MM.1S (cell line): ENCODE measurements at regions not wholly inside any gene's neighbourhood (a gene's known extent, or its start where the extent isn't known, plus 50 kb on each side); places are given as distances from the start of the nearest gene placed in this dataset.

ENCODE experiments used
- DNase-seq: peaks from one replicate; pipeline ENCODE4 v3.0.0-alpha.2; 2015
- H2AFZ ChIP-seq: fragments of 300-600 bp; sonication (generic); 2 replicates; pipeline ENCODE4 v1.6.0; 2016; ENCODE audit warnings: antibody characterized with exemption, low read length
- H3F3A ChIP-seq: fragments of 300-600 bp; sonication (generic); 2 replicates; pipeline ENCODE4 v1.6.1; 2016; ENCODE audit warnings: mild to moderate bottlenecking, antibody characterized with exemption, low read length, moderate library complexity, mixed read lengths; ENCODE audit not compliant: insufficient read depth
- H3K27ac ChIP-seq: fragments of 300-600 bp; sonication (generic); 2 replicates; pipeline ENCODE4 v1.5.1; 2016; ENCODE audit warnings: mild to moderate bottlenecking, low read length
- H3K27me3 ChIP-seq: fragments of 300-600 bp; sonication (generic); replicated peaks from 2 replicates; pipeline ENCODE4 v1.6.0; 2016; ENCODE audit warnings: low read length; ENCODE audit not compliant: insufficient read depth
- H3K36me3 ChIP-seq: fragments of 300-600 bp; sonication (generic); replicated peaks from 2 replicates; pipeline ENCODE4 v1.6.1; 2016; ENCODE audit warnings: mild to moderate bottlenecking, low read length, mixed read lengths; ENCODE audit not compliant: insufficient read depth
- H3K4me1 ChIP-seq: fragments of 300-600 bp; sonication (generic); 2 replicates; pipeline ENCODE4 v1.6.1; 2016; ENCODE audit warnings: low read length, mixed read lengths
- H3K4me2 ChIP-seq: fragments of 300-600 bp; sonication (generic); 2 replicates; pipeline ENCODE4 v1.6.0; 2016; ENCODE audit warnings: low read depth, low read length
- H3K4me3 ChIP-seq: fragments of 300-600 bp; sonication (generic); 2 replicates; pipeline ENCODE4 v1.5.1; 2016; ENCODE audit warnings: low read length, mixed read lengths
- H3K79me2 ChIP-seq: fragments of 300-600 bp; sonication (generic); 2 replicates; pipeline ENCODE4 v1.6.1; 2016; ENCODE audit warnings: mixed run types, low read length, mixed read lengths
- H3K9ac ChIP-seq: fragments of 300-600 bp; sonication (generic); 2 replicates; pipeline ENCODE4 v1.6.1; 2016; ENCODE audit warnings: low read length, mixed read lengths
- H3K9me2 ChIP-seq: fragments of 300-600 bp; sonication (generic); replicated peaks from 2 replicates; pipeline ENCODE4 v1.6.1; 2016; ENCODE audit warnings: mild to moderate bottlenecking, low read length, mixed read lengths; ENCODE audit not compliant: insufficient read depth
- H3K9me3 ChIP-seq: fragments of 300-600 bp; sonication (generic); replicated peaks from 2 replicates; pipeline ENCODE4 v1.6.1; 2016; ENCODE audit warnings: mild to moderate bottlenecking, low read length, mixed read lengths; ENCODE audit not compliant: insufficient read depth
- H4K20me1 ChIP-seq: fragments of 300-600 bp; sonication (generic); 2 replicates; pipeline ENCODE4 v1.6.1; 2016; ENCODE audit warnings: mild to moderate bottlenecking, low read length, moderate library complexity, mixed read lengths; ENCODE audit not compliant: insufficient read depth
- EZH2 ChIP-seq: fragments of 300-600 bp; sonication (generic); optimal IDR thresholded peaks from 2 replicates; pipeline ENCODE3; 2017; ENCODE audit warnings: low read depth, mild to moderate bottlenecking, antibody characterized with exemption, low read length, mixed read lengths
- EZH2phosphoT487 ChIP-seq: fragments of 300-600 bp; sonication (generic); IDR thresholded peaks from 2 replicates; pipeline ENCODE4 v1.6.1; 2018; ENCODE audit warnings: antibody characterized with exemption, low read length
- TF ChIP-seq, protein P1 (sequence below): fragments of 300-600 bp; sonication (generic); IDR thresholded peaks from 2 replicates; pipeline ENCODE4 v1.5.1; 2016; ENCODE audit warnings: antibody characterized with exemption, low read length, mixed read lengths

DNA sequence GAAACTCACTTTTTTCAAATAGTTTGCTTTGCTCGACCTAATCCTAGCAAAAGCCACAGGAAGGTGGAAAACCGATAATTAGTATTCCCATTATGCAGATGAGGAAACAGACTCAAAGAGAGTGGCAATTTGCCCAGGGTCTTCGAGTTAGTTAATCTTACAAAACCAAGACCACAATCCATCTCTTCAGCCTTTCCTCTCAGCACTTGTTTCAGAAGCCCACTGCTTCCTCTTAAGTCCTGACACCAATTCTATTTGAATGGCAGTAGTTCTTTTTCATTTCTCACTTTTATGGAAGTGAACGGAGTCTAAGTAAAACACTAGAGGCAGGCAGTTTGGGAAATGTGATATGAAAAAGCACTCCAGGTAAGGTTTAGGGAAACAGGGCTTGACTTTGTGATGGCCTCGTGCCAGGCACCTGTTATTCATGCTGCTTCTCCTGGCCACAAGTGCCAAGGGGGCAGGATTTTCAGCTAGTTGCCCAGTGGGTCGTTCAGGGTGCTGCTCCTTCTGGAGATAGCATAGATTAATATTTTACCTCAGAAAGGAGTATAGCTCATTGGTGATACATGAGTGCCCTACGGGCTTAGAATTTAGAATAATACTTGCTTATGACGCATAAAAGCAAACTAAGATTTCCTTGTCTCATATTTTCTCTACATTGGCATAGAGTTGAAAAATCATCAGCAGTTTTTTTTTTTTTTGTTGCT, 76.6 kb upstream of the NRIP1 start:
- no peak for TF ChIP-seq EZH2phosphoT487
- TF ChIP-seq EZH2 = no peak
- TF ChIP-seq, protein P1, sequence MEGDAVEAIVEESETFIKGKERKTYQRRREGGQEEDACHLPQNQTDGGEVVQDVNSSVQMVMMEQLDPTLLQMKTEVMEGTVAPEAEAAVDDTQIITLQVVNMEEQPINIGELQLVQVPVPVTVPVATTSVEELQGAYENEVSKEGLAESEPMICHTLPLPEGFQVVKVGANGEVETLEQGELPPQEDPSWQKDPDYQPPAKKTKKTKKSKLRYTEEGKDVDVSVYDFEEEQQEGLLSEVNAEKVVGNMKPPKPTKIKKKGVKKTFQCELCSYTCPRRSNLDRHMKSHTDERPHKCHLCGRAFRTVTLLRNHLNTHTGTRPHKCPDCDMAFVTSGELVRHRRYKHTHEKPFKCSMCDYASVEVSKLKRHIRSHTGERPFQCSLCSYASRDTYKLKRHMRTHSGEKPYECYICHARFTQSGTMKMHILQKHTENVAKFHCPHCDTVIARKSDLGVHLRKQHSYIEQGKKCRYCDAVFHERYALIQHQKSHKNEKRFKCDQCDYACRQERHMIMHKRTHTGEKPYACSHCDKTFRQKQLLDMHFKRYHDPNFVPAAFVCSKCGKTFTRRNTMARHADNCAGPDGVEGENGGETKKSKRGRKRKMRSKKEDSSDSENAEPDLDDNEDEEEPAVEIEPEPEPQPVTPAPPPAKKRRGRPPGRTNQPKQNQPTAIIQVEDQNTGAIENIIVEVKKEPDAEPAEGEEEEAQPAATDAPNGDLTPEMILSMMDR = no peak
- no peak overlapping the region for H3K27ac ChIP-seq
- no peaks in the 10 kb centered on the region for H3K9me2 ChIP-seq
- H4K20me1 ChIP-seq = no peaks in the 10 kb centered on the region
- no peaks in the 10 kb centered on the region for H3K4me1 ChIP-seq
- no peaks in the 10 kb centered on the region for H3K27me3 ChIP-seq
- H3K9ac ChIP-seq = no peak overlapping the region
- no peaks in the 10 kb centered on the region for H3K36me3 ChIP-seq
- H3K4me3 ChIP-seq = no peak overlapping the region
- no peak for DNase-seq
- no peaks in the 10 kb centered on the region for H3K9me3 ChIP-seq
- no peaks in the 10 kb centered on the region for H3F3A ChIP-seq
- no peaks in the 10 kb centered on the region for H3K79me2 ChIP-seq
- H3K4me2 ChIP-seq = no peak overlapping the region
- no peak overlapping the region for H2AFZ ChIP-seq

DNA sequence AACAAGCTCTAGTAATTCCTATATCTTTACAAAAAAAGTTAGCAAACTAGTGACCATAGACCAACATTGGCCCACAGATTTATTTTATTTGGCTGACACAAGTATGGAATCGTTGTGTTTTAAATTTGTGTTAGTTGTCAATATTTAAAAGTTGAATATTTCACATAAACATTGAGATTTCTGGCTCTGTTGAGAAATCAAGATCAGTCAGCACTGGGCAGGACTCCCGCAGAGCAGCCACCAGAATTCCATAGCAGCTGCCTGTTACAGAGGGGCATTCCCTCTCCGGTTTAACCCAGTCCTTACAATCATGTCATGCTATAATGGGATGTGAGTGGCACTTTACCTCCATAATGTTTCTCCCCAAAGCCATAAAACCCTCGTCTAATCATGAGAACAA, 79.2 kb upstream of the NRIP1 start:
- H3K9me2 ChIP-seq = no peaks in the 10 kb centered on the region
- H3K36me3 ChIP-seq = no peaks in the 10 kb centered on the region
- no peaks in the 10 kb centered on the region for H3K4me1 ChIP-seq
- TF ChIP-seq, protein P1 = no peak
- TF ChIP-seq EZH2phosphoT487 (no peak), EZH2 (no peak)
- no peak overlapping the region for H3K4me3 ChIP-seq
- no peaks in the 10 kb centered on the region for H3F3A ChIP-seq
- no peak for DNase-seq
- no peaks in the 10 kb centered on the region for H3K9me3 ChIP-seq
- no peak overlapping the region for H3K9ac ChIP-seq
- H4K20me1 ChIP-seq = no peaks in the 10 kb centered on the region
- no peak overlapping the region for H3K27ac ChIP-seq
- no peaks in the 10 kb centered on the region for H3K27me3 ChIP-seq
- no peaks in the 10 kb centered on the region for H3K79me2 ChIP-seq
- H2AFZ ChIP-seq = no peak overlapping the region
- H3K4me2 ChIP-seq = no peak overlapping the region

DNA sequence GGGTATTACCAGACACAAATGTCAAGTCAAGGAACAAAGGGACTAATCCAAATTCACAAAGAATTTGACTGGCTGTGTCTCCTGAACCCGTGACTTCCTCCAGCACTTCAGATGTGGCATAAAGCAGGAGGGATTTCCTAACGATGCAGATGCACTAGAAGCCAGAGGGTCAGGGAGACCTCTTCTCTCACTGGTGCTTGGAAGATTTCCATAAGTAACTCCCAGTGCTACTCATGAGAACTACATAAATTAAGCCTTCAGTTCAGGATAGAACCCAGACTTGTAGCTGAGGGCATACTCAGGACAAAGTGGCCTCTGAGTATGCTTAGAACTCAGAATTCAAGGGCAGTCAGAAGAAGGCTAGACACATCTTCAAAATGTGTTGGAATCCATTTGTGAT, 83.6 kb upstream of the NRIP1 start:
- Histone ChIP-seq H3K4me2 (no peak overlapping the region), H3K9ac (no peak overlapping the region), H4K20me1 (no peaks in the 10 kb centered on the region), H3K4me3 (no peak overlapping the region), H3K9me2 (no peaks in the 10 kb centered on the region), H3K36me3 (no peaks in the 10 kb centered on the region), H3F3A (no peaks in the 10 kb centered on the region), H3K27me3 (no peaks in the 10 kb centered on the region), H3K9me3 (no peaks in the 10 kb centered on the region), H3K27ac (no peak overlapping the region), H3K4me1 (no peaks in the 10 kb centered on the region), H2AFZ (no peak overlapping the region), H3K79me2 (no peaks in the 10 kb centered on the region)
- TF ChIP-seq, protein P1 = no peak
- no peak for TF ChIP-seq EZH2phosphoT487
- TF ChIP-seq EZH2 = no peak
- DNase-seq = no peak
